ENCODE measurements at regions not wholly inside any gene's neighbourhood (a gene's known extent, or its start where the extent isn't known, plus 50 kb on each side); places are given as distances from the start of the nearest gene placed in this dataset.

DNA sequence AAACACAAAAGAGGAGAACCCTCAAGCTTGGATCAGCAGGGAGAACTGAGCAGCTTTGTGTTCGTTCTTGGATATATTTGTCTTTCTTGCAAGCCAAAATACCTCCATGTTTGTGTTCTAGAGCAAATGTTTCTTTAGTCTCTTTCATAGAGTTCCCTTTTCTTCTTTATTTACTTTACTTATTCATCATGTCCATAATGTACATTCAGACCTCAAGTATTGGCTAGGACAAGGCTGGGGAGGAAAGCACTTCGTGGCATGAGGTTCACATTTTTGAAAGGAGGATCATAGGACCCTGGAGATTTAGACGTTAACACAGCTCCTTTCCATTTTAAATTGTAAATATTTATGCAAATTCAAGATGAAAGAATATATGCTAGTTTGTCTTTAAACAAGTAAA, 590.2 kb upstream of the MEF2C start:
- no peak for DNase-seq (ENCODE audit: low read depth in 4 of 6, low spot score in 6 of 6)
- Histone ChIP-seq H3K4me3 (ENCODE audit: low read depth, low read length) (no peak overlapping the region), H3K27ac (ENCODE audit: low read depth, low read length) (no peak overlapping the region), H3K36me3 (ENCODE audit: control insufficient read depth, insufficient read depth, low read length) (no peaks in the 10 kb centered on the region), H3K4me1 (ENCODE audit: control insufficient read depth, insufficient read depth, low read length) (no peaks in the 10 kb centered on the region), H3K9me3 (ENCODE audit: control insufficient read depth, insufficient read depth, low read length) (no peaks in the 10 kb centered on the region), H3K27me3 (ENCODE audit: control insufficient read depth, insufficient read depth, low read length) (no peaks in the 10 kb centered on the region)
- no CpG with 5 or more reads among the region's 3 CpGs for WGBS (ENCODE audit: insufficient coverage)

DNA sequence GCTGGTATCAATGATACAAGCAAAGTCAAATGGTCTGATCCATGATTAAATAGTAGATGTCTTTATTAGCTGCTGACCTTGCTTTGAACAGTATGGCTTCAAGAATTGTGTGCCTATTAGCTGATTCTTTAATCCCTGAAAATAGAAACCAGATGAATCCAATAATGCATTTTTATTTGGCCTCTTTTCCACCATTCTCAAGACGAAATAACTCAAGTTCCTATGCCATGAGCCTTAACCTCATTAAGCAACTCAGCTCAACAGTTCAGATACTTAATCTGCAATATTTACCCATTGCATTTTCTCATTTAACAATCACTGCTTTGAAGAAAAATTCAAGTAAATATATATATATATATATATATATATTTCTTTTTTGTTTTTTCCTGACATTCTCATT, 588.6 kb upstream of the MEF2C start:
- DNase-seq (ENCODE audit: low read depth in 4 of 6, low spot score in 6 of 6) = no peak
- Histone ChIP-seq H3K4me3 (ENCODE audit: low read depth, low read length) (no peak overlapping the region), H3K9me3 (ENCODE audit: control insufficient read depth, insufficient read depth, low read length) (no peaks in the 10 kb centered on the region), H3K4me1 (ENCODE audit: control insufficient read depth, insufficient read depth, low read length) (no peaks in the 10 kb centered on the region), H3K27ac (ENCODE audit: low read depth, low read length) (no peak overlapping the region), H3K36me3 (ENCODE audit: control insufficient read depth, insufficient read depth, low read length) (no peaks in the 10 kb centered on the region), H3K27me3 (ENCODE audit: control insufficient read depth, insufficient read depth, low read length) (no peaks in the 10 kb centered on the region)
- WGBS (ENCODE audit: insufficient coverage) = no CpG with 5 or more reads among the region's 1 CpG

DNA sequence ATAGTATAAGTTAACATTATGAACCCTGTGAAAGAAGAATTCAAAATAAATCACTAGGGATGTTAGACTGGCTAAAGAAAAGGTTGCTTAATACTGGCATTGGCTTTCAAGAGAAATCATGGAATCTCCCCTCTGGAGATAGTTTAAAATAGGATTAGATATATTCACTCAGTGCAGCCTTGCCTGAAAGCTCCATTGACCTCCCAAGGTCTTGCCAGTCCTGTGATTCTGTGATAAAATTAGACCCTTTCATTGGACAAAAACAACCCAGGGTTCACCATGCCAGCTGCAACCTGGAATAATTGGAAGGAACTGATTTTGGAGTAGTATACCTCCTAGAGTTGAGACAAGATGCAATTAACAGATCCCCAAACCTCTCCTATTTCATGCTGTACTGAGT, 588.1 kb upstream of the MEF2C start:
- DNase-seq (ENCODE audit: low read depth in 4 of 6, low spot score in 6 of 6) = no peak
- no peaks in the 10 kb centered on the region for H3K36me3 ChIP-seq (ENCODE audit: control insufficient read depth, insufficient read depth, low read length)
- no peaks in the 10 kb centered on the region for H3K27me3 ChIP-seq (ENCODE audit: control insufficient read depth, insufficient read depth, low read length)
- H3K9me3 ChIP-seq (ENCODE audit: control insufficient read depth, insufficient read depth, low read length) = no peaks in the 10 kb centered on the region
- no peaks in the 10 kb centered on the region for H3K4me1 ChIP-seq (ENCODE audit: control insufficient read depth, insufficient read depth, low read length)
- H3K4me3 ChIP-seq (ENCODE audit: low read depth, low read length) = no peak overlapping the region
- no peak overlapping the region for H3K27ac ChIP-seq (ENCODE audit: low read depth, low read length)

DNA sequence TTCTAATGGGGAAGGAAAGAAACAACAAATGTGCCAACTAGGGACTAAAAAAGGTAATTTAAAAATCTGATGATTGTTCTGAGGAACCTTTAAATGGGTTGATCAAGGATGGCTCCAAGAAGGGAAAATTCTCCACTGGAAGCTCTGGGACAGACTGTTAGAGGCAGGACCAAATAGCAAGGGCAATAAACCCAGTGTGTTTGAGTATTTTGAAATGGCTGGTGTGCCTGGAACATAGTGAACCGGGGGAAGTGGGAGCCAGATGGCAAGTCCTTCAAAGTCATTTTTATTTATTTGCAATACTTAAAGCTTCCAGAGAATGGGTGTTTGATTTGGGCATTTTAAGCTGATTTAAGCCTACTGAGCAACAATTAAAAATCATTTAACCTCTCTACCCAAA, 587.7 kb upstream of the MEF2C start:
- no peak for DNase-seq (ENCODE audit: low read depth in 4 of 6, low spot score in 6 of 6)
- no CpG with 5 or more reads among the region's 1 CpG for WGBS (ENCODE audit: insufficient coverage)
- Histone ChIP-seq H3K4me1 (ENCODE audit: control insufficient read depth, insufficient read depth, low read length) (no peaks in the 10 kb centered on the region), H3K27me3 (ENCODE audit: control insufficient read depth, insufficient read depth, low read length) (no peaks in the 10 kb centered on the region), H3K27ac (ENCODE audit: low read depth, low read length) (no peak overlapping the region), H3K4me3 (ENCODE audit: low read depth, low read length) (no peak overlapping the region), H3K36me3 (ENCODE audit: control insufficient read depth, insufficient read depth, low read length) (no peaks in the 10 kb centered on the region), H3K9me3 (ENCODE audit: control insufficient read depth, insufficient read depth, low read length) (no peaks in the 10 kb centered on the region)

GRCh38 chr5:89458332-89458656, 575.3 kb upstream of the MEF2C start:
- no peak overlapping the region for H3K4me3 ChIP-seq (ENCODE audit: low read depth, low read length)
- peaks cover 3% of the 10 kb centered on the region for H3K4me1 ChIP-seq (ENCODE audit: control insufficient read depth, insufficient read depth, low read length)
- peak in 1 of 6 donors; percentile 45 for DNase-seq (ENCODE audit: low read depth in 4 of 6, low spot score in 6 of 6)
- H3K27me3 ChIP-seq (ENCODE audit: control insufficient read depth, insufficient read depth, low read length) = no peaks in the 10 kb centered on the region
- peak overlapping the region; percentile 5 for H3K27ac ChIP-seq (ENCODE audit: low read depth, low read length)
- no peaks in the 10 kb centered on the region for H3K36me3 ChIP-seq (ENCODE audit: control insufficient read depth, insufficient read depth, low read length)
- 80% methylated on average over 1 of the region's 1 CpG for WGBS (ENCODE audit: insufficient coverage)
- H3K9me3 ChIP-seq (ENCODE audit: control insufficient read depth, insufficient read depth, low read length) = no peaks in the 10 kb centered on the region

DNA sequence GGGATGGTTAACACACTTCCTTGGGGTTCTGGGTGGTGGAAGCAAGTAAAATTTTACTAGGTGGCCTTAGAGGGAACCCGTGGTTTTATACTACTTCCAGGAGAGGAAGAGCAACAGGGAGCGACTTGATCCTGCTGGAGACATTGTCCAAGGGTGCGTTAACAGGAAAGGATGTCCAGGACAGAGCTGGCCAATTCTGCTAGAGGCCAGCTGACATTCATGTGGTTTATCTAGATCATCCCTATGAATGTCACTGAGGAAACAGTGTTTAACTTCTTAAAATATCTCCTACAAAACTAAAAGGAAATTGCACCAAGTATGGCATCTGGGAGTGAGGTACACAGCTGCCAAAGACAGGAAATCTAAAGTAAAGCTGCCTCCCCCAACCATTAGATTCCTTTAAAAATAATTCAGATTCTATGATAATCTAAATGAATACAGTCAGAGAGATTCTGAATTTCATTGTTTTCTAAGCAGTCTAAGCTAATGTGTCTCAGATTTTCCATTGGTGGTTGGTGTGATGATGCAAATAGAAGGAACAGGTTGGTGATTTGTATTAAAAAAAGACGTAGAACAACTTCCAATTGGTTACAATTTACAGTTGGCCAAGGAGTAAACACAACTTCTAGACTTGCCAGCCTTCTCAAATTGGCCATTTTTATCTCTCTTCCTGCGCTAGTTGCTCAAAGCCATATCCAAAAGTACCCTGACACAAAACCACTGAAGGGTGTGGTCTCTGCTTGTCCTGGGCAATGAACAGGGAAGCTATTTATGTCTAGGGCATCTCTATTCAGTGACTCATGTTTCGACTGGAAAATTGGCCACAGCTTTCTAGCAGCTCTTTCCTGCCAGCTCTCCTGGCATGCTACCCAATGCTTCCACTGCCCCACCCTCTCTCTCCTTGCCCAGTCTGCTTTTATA, 574.7 kb upstream of the MEF2C start:
- Histone ChIP-seq H3K27ac (ENCODE audit: low read depth, low read length) (peak overlapping the region; percentile 5), H3K36me3 (ENCODE audit: control insufficient read depth, insufficient read depth, low read length) (no peaks in the 10 kb centered on the region), H3K9me3 (ENCODE audit: control insufficient read depth, insufficient read depth, low read length) (no peaks in the 10 kb centered on the region), H3K4me1 (ENCODE audit: control insufficient read depth, insufficient read depth, low read length) (peaks cover 3% of the 10 kb centered on the region), H3K27me3 (ENCODE audit: control insufficient read depth, insufficient read depth, low read length) (no peaks in the 10 kb centered on the region), H3K4me3 (ENCODE audit: low read depth, low read length) (no peak overlapping the region)
- peak in 3 of 6 donors; percentile 18 to 77 (median 22) for DNase-seq (ENCODE audit: low read depth in 4 of 6, low spot score in 6 of 6)
- WGBS (ENCODE audit: insufficient coverage) = 83% methylated on average over 4 of the region's 6 CpGs

DNA sequence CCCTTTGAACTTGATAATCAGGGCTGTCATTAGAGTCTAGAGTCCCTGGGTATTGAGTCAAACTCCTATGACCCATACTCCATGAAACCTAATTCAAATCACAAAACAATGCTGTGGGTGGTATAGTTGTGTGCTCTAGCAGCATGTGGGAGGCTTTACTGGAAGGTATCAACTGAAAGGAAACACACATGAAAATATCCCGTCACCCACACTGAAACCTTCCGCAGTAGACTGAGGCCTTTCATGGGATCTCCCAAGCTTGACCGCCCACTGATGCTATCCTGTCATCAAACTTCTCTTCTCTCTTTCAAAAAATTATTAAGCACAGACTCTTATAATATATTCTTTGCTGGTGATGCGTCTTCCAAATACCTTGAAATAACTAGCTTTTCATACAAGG, 569.1 kb upstream of the MEF2C start:
- Histone ChIP-seq H3K4me1 (ENCODE audit: control insufficient read depth, insufficient read depth, low read length) (no peaks in the 10 kb centered on the region), H3K4me3 (ENCODE audit: low read depth, low read length) (no peak overlapping the region), H3K36me3 (ENCODE audit: control insufficient read depth, insufficient read depth, low read length) (no peaks in the 10 kb centered on the region), H3K9me3 (ENCODE audit: control insufficient read depth, insufficient read depth, low read length) (no peaks in the 10 kb centered on the region), H3K27ac (ENCODE audit: low read depth, low read length) (no peak overlapping the region), H3K27me3 (ENCODE audit: control insufficient read depth, insufficient read depth, low read length) (no peaks in the 10 kb centered on the region)
- no peak for DNase-seq (ENCODE audit: low read depth in 4 of 6, low spot score in 6 of 6)
- 100% methylated on average over 1 of the region's 4 CpGs for WGBS (ENCODE audit: insufficient coverage)

GRCh38 chr5:89451263-89451662, 568.3 kb upstream of the MEF2C start:
- Histone ChIP-seq H3K36me3 (ENCODE audit: control insufficient read depth, insufficient read depth, low read length) (no peaks in the 10 kb centered on the region), H3K9me3 (ENCODE audit: control insufficient read depth, insufficient read depth, low read length) (no peaks in the 10 kb centered on the region), H3K27ac (ENCODE audit: low read depth, low read length) (no peak overlapping the region), H3K27me3 (ENCODE audit: control insufficient read depth, insufficient read depth, low read length) (no peaks in the 10 kb centered on the region), H3K4me3 (ENCODE audit: low read depth, low read length) (no peak overlapping the region), H3K4me1 (ENCODE audit: control insufficient read depth, insufficient read depth, low read length) (no peaks in the 10 kb centered on the region)
- no peak for DNase-seq (ENCODE audit: low read depth in 4 of 6, low spot score in 6 of 6)

DNA sequence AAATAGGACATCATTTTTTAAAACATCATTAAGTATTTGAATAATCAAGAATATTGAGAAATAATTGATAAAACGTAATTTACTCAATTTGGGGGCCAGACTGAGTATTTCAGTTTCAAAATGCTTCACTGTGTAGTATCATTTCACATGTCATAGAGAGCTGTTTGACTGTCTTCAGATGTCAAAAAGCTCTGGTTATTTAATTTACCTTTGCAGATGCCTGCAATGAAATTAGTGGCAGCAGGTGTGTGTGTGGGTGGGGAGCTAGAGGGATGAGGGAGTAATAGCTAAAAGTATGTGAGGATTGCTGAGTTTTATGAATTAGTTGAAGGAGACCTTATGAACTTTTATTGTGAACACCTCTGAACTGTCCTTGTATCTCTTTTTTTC, 567.2 kb upstream of the MEF2C start:
- Histone ChIP-seq H3K36me3 (ENCODE audit: control insufficient read depth, insufficient read depth, low read length) (no peaks in the 10 kb centered on the region), H3K4me3 (ENCODE audit: low read depth, low read length) (no peak overlapping the region), H3K27me3 (ENCODE audit: control insufficient read depth, insufficient read depth, low read length) (no peaks in the 10 kb centered on the region), H3K27ac (ENCODE audit: low read depth, low read length) (no peak overlapping the region), H3K9me3 (ENCODE audit: control insufficient read depth, insufficient read depth, low read length) (no peaks in the 10 kb centered on the region), H3K4me1 (ENCODE audit: control insufficient read depth, insufficient read depth, low read length) (no peaks in the 10 kb centered on the region)
- WGBS (ENCODE audit: insufficient coverage) = no CpG with 5 or more reads among the region's 1 CpG
- DNase-seq (ENCODE audit: low read depth in 4 of 6, low spot score in 6 of 6) = no peak

DNA sequence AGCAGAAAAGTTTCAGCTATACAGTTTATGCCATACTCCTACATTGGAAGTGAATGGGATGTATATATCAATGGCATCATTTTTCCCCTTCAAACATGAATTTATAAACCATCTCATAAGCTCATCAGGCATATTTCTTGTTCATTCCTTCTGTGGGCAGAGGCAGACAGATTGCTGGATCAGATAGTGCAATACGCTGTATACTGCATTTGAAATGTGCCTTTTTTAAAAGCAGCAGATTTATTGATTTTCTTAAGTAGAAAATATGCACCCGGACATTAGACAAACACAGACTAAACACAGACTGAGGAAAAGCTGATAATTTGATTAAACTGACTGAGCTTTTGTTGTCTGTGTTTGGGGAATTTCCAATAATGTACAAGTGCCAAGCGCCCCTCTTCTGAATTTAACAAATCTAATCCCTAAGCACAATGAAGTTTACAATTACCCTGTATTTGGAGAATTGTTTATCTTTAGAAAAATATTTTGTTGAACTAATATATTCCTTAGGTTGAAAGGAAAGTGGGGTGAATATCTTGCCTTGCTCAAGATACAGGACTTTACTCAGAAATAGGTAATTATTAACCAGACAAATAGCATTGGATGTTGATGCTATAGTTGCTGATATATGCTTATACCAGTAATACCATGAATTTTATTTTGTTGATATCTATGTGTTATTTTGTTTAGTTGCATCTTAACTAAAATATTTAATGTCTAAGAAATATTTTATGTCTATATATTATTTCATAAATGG, 566.6 kb upstream of the MEF2C start:
- Histone ChIP-seq H3K4me3 (ENCODE audit: low read depth, low read length) (no peak overlapping the region), H3K27ac (ENCODE audit: low read depth, low read length) (no peak overlapping the region), H3K36me3 (ENCODE audit: control insufficient read depth, insufficient read depth, low read length) (no peaks in the 10 kb centered on the region), H3K27me3 (ENCODE audit: control insufficient read depth, insufficient read depth, low read length) (no peaks in the 10 kb centered on the region), H3K4me1 (ENCODE audit: control insufficient read depth, insufficient read depth, low read length) (no peaks in the 10 kb centered on the region), H3K9me3 (ENCODE audit: control insufficient read depth, insufficient read depth, low read length) (no peaks in the 10 kb centered on the region)
- no CpG with 5 or more reads among the region's 3 CpGs for WGBS (ENCODE audit: insufficient coverage)
- peak in 1 of 6 donors; percentile 23 for DNase-seq (ENCODE audit: low read depth in 4 of 6, low spot score in 6 of 6)
